GM23248 (cell line): ENCODE measurements at regions not wholly inside any gene's neighbourhood (a gene's known extent, or its start where the extent isn't known, plus 50 kb on each side); places are given as distances from the start of the nearest gene placed in this dataset.

Experiments used
- DNase-seq: peaks from one replicate; pipeline ENCODE4 v3.0.0-alpha.2; 2015
- H2AFZ ChIP-seq: fragments of 200-600 bp; sonication (generic); 2 replicates; pipeline ENCODE4 v1.6.1; 2016; ENCODE audit warnings: antibody characterized with exemption
- H3F3A ChIP-seq: fragments of 200-600 bp; sonication (generic); 2 replicates; pipeline ENCODE4 v1.6.1; 2016; ENCODE audit warnings: mild to moderate bottlenecking, antibody characterized with exemption, mixed run types; ENCODE audit not compliant: insufficient read depth
- H3K27ac ChIP-seq: fragments of 200-600 bp; sonication (generic); 2 replicates; pipeline ENCODE4 v1.5.1; 2016; ENCODE audit warnings: mild to moderate bottlenecking
- H3K27me3 ChIP-seq: fragments of 200-600 bp; sonication (generic); replicated peaks from 2 replicates; pipeline ENCODE4 v1.6.1; 2016; ENCODE audit warnings: mild to moderate bottlenecking; ENCODE audit not compliant: insufficient read depth
- H3K36me3 ChIP-seq: fragments of 200-600 bp; sonication (generic); 2 replicates; pipeline ENCODE4 v1.6.1; 2016; ENCODE audit warnings: low read depth, mild to moderate bottlenecking
- H3K4me1 ChIP-seq: fragments of 200-600 bp; sonication (generic); 2 replicates; pipeline ENCODE4 v1.6.1; 2016; ENCODE audit warnings: mild to moderate bottlenecking; ENCODE audit not compliant: insufficient read depth
- H3K4me2 ChIP-seq: fragments of 200-600 bp; sonication (generic); one replicate; pipeline ENCODE4 v1.6.1; 2016; ENCODE audit warnings: mild to moderate bottlenecking; ENCODE audit not compliant: unreplicated experiment
- H3K4me3 ChIP-seq: fragments of 200-600 bp; sonication (generic); 2 replicates; pipeline ENCODE4 v1.5.1; 2016; ENCODE audit warnings: mild to moderate bottlenecking
- H3K79me2 ChIP-seq: fragments of 200-600 bp; sonication (generic); 2 replicates; pipeline ENCODE4 v1.6.1; 2016; ENCODE audit warnings: mild to moderate bottlenecking; ENCODE audit not compliant: insufficient read depth
- H3K9ac ChIP-seq: fragments of 200-600 bp; sonication (generic); 2 replicates; pipeline ENCODE4 v1.6.1; 2016; ENCODE audit warnings: mild to moderate bottlenecking
- H3K9me2 ChIP-seq: fragments of 200-600 bp; sonication (generic); 2 replicates; pipeline ENCODE4 v1.6.1; 2016; ENCODE audit warnings: mixed run types, mild to moderate bottlenecking, moderate library complexity; ENCODE audit not compliant: insufficient read depth
- H3K9me3 ChIP-seq: fragments of 200-600 bp; sonication (generic); one replicate; pipeline ENCODE4 v1.6.1; 2017; ENCODE audit warnings: low read depth
- H4K20me1 ChIP-seq: fragments of 200-600 bp; sonication (generic); 2 replicates; pipeline ENCODE4 v1.6.0; 2016; ENCODE audit not compliant: insufficient read depth
- EZH2 ChIP-seq: fragments of 200-600 bp; sonication (generic); IDR thresholded peaks from 2 replicates; pipeline ENCODE4 v1.6.1; 2018; ENCODE audit warnings: antibody characterized with exemption, mild to moderate bottlenecking; ENCODE audit not compliant: insufficient read depth, poor library complexity, severe bottlenecking
- EZH2phosphoT487 ChIP-seq: fragments of 200-600 bp; sonication (generic); IDR thresholded peaks from 2 replicates; pipeline ENCODE4 v1.6.1; 2018; ENCODE audit warnings: antibody characterized with exemption, moderate library complexity, mild to moderate bottlenecking, low read depth; ENCODE audit not compliant: insufficient read depth
- WGBS, 2 experiments: methylation state at CpG; one replicate each; pipeline ENCODE4 v1.1.6; 2015 to 2017; ENCODE audit warnings: low lambda C conversion rate in 2 of 2, low coverage in 1 of 2; ENCODE audit errors: missing lambda C conversion rate in 2 of 2; 5-methylcytosine and 5-hydroxymethylcytosine counted together
- in situ Hi-C: fragments of 300-500 bp; cut with MboI; formaldehyde crosslinking; loops from 2 replicates; pipeline ENCODE4 v1.15.0; 2020

- H3K9ac ChIP-seq: no peak overlapping the region
- H3K9me3 ChIP-seq: no peaks in the 10 kb centered on the region
- H3K9me2 ChIP-seq: no peaks in the 10 kb centered on the region
- 10 to 11% methylated on average over 5 of the region's 5 CpGs for WGBS, 2 experiments
- H3K27me3 ChIP-seq: no peaks in the 10 kb centered on the region
- no peaks in the 10 kb centered on the region for H3K36me3 ChIP-seq
- no peak overlapping the region for H3K4me2 ChIP-seq
- no peaks in the 10 kb centered on the region for H3F3A ChIP-seq
- TF ChIP-seq EZH2: no peak
- no peak for TF ChIP-seq EZH2phosphoT487
- in situ Hi-C loops: no loop called here
- H3K27ac ChIP-seq: no peak overlapping the region
- H2AFZ ChIP-seq: no peak overlapping the region
- no peaks in the 10 kb centered on the region for H4K20me1 ChIP-seq
- H3K79me2 ChIP-seq: no peaks in the 10 kb centered on the region
- H3K4me1 ChIP-seq: no peaks in the 10 kb centered on the region
- H3K4me3 ChIP-seq: no peak overlapping the region
- DNase-seq: no peak
Observed at GRCh38 chr11:15497366-15497765, 382.6 kb downstream of the INSC start.

GRCh38 chr11:15499674-15500073 lies 385.0 kb downstream of the INSC start:
- H3K36me3 ChIP-seq: no peaks in the 10 kb centered on the region
- H3K9ac ChIP-seq: no peak overlapping the region
- TF ChIP-seq EZH2phosphoT487 (no peak), EZH2 (no peak)
- H3K27ac ChIP-seq: no peak overlapping the region
- no peaks in the 10 kb centered on the region for H3K4me1 ChIP-seq
- H3K79me2 ChIP-seq: no peaks in the 10 kb centered on the region
- DNase-seq: no peak
- H3K27me3 ChIP-seq: no peaks in the 10 kb centered on the region
- no peaks in the 10 kb centered on the region for H3K9me2 ChIP-seq
- no peaks in the 10 kb centered on the region for H4K20me1 ChIP-seq
- no peak overlapping the region for H3K4me2 ChIP-seq
- H3K4me3 ChIP-seq: no peak overlapping the region
- H3F3A ChIP-seq: no peaks in the 10 kb centered on the region
- H2AFZ ChIP-seq: no peak overlapping the region
- in situ Hi-C loops: no loop called here
- no peaks in the 10 kb centered on the region for H3K9me3 ChIP-seq
- WGBS, 2 experiments: 7 to 14% methylated on average over 3 of the region's 3 CpGs

- Histone ChIP-seq H3K36me3 (no peaks in the 10 kb centered on the region), H3K9me2 (no peaks in the 10 kb centered on the region), H4K20me1 (no peaks in the 10 kb centered on the region), H2AFZ (no peak overlapping the region), H3K9ac (no peak overlapping the region), H3K27ac (no peak overlapping the region), H3K4me1 (no peaks in the 10 kb centered on the region), H3K79me2 (no peaks in the 10 kb centered on the region), H3K27me3 (no peaks in the 10 kb centered on the region), H3F3A (no peaks in the 10 kb centered on the region), H3K4me2 (no peak overlapping the region), H3K9me3 (no peaks in the 10 kb centered on the region), H3K4me3 (no peak overlapping the region)
- in situ Hi-C loops: no loop called here
- DNase-seq: no peak
- WGBS, 2 experiments: 26 to 35% methylated on average over 4 of the region's 4 CpGs
- TF ChIP-seq EZH2phosphoT487: no peak
Observed at GRCh38 chr11:15500643-15501042, 385.9 kb downstream of the INSC start.

GRCh38 chr11:15501566-15501965 lies 386.8 kb downstream of the INSC start:
- no peak overlapping the region for H2AFZ ChIP-seq
- no peak overlapping the region for H3K4me3 ChIP-seq
- no peaks in the 10 kb centered on the region for H3K79me2 ChIP-seq
- H3K9ac ChIP-seq: no peak overlapping the region
- H3K4me1 ChIP-seq: no peaks in the 10 kb centered on the region
- H4K20me1 ChIP-seq: no peaks in the 10 kb centered on the region
- no peaks in the 10 kb centered on the region for H3K9me2 ChIP-seq
- H3F3A ChIP-seq: no peaks in the 10 kb centered on the region
- in situ Hi-C loops: no loop called here
- H3K4me2 ChIP-seq: no peak overlapping the region
- H3K27me3 ChIP-seq: no peaks in the 10 kb centered on the region
- TF ChIP-seq EZH2 (no peak), EZH2phosphoT487 (no peak)
- H3K9me3 ChIP-seq: no peaks in the 10 kb centered on the region
- WGBS, 2 experiments: 17 to 20% methylated on average over 7 of the region's 7 CpGs
- no peaks in the 10 kb centered on the region for H3K36me3 ChIP-seq
- no peak overlapping the region for H3K27ac ChIP-seq
- no peak for DNase-seq

- no peaks in the 10 kb centered on the region for H3K4me1 ChIP-seq
- H4K20me1 ChIP-seq: no peaks in the 10 kb centered on the region
- no peak for DNase-seq
- 58 to 78% methylated on average over 1 of the region's 1 CpG for WGBS, 2 experiments
- no peaks in the 10 kb centered on the region for H3K36me3 ChIP-seq
- H3K4me3 ChIP-seq: no peak overlapping the region
- no peaks in the 10 kb centered on the region for H3K79me2 ChIP-seq
- no peaks in the 10 kb centered on the region for H3F3A ChIP-seq
- H3K4me2 ChIP-seq: no peak overlapping the region
- TF ChIP-seq EZH2 (no peak), EZH2phosphoT487 (no peak)
- H3K9me3 ChIP-seq: no peaks in the 10 kb centered on the region
- no peak overlapping the region for H3K27ac ChIP-seq
- no peaks in the 10 kb centered on the region for H3K27me3 ChIP-seq
- H2AFZ ChIP-seq: no peak overlapping the region
- H3K9ac ChIP-seq: no peak overlapping the region
- in situ Hi-C loops: no loop called here
- no peaks in the 10 kb centered on the region for H3K9me2 ChIP-seq
Observed at GRCh38 chr11:15505155-15505554, 390.4 kb downstream of the INSC start.
